ENCODE measurements at regions not wholly inside any gene's neighbourhood (a gene's known extent, or its start where the extent isn't known, plus 50 kb on each side); places are given as distances from the start of the nearest gene placed in this dataset.

- no peak for TF ChIP-seq REST (IDR thresholded peaks at IDR 0.05)
- TF ChIP-seq ZBTB33 (IDR thresholded peaks at IDR 0.05): no peak
- TF ChIP-seq CTCF (IDR thresholded peaks at IDR 0.05; ENCODE audit: low read depth, low read length, missing input control): no peak
- no peak for TF ChIP-seq EGR1 (IDR thresholded peaks at IDR 0.05; ENCODE audit: low read depth in 2 of 2)
- TF ChIP-seq RXRA (IDR thresholded peaks at IDR 0.05): no peak
- no peak for TF ChIP-seq RAD21 (IDR thresholded peaks at IDR 0.05)
- no peak for TF ChIP-seq JUND (IDR thresholded peaks at IDR 0.05)
Measured at GRCh38 chr13:33707449-33707848, 110.5 kb upstream of the RFC3 start.
